SJCRH30 (cell line): ENCODE measurements at regions not wholly inside any gene's neighbourhood (a gene's known extent, or its start where the extent isn't known, plus 50 kb on each side); places are given as distances from the start of the nearest gene placed in this dataset.

Experiments
- DNase-seq, 2 experiments: peaks; one replicate each; pipeline ENCODE4 v3.0.0-alpha.2; 2015 to 2020
- H3K27ac ChIP-seq: fragments of 250-450 bp; sonication (Bioruptor Pico); 2 replicates; pipeline ENCODE4 v1.5.1; 2020; ENCODE audit warnings: mild to moderate bottlenecking, moderate library complexity
- H3K27me3 ChIP-seq: fragments of 250-450 bp; sonication (Bioruptor Pico); 2 replicates; pipeline ENCODE4 v1.5.1; 2020; ENCODE audit warnings: mild to moderate bottlenecking, moderate library complexity
- H3K36me3 ChIP-seq: fragments of 250-450 bp; sonication (Bioruptor Pico); 2 replicates; pipeline ENCODE4 v1.5.1; 2020; ENCODE audit warnings: mild to moderate bottlenecking, moderate library complexity
- H3K4me1 ChIP-seq: fragments of 250-450 bp; sonication (Bioruptor Pico); 2 replicates; pipeline ENCODE4 v1.5.1; 2020; ENCODE audit warnings: mild to moderate bottlenecking, moderate library complexity
- H3K4me3 ChIP-seq: fragments of 250-450 bp; sonication (Bioruptor Pico); 2 replicates; pipeline ENCODE4 v1.5.1; 2020; ENCODE audit warnings: mild to moderate bottlenecking, moderate library complexity
- H3K9me3 ChIP-seq: fragments of 250-450 bp; sonication (Bioruptor Pico); replicated peaks from 2 replicates; pipeline ENCODE4 v1.5.1; 2020; ENCODE audit warnings: mild to moderate bottlenecking, moderate library complexity

GRCh38 chr10:108307925-108308312 is 1143.4 kb upstream of the SORCS1 start:
- Histone ChIP-seq H3K4me3 (no peak overlapping the region), H3K27me3 (no peaks in the 10 kb centered on the region), H3K9me3 (no peaks in the 10 kb centered on the region; the same call in 1 of the 2 replicates), H3K36me3 (no peaks in the 10 kb centered on the region), H3K4me1 (no peaks in the 10 kb centered on the region), H3K27ac (no peak overlapping the region)
- DNase-seq: no peak

- no peaks in the 10 kb centered on the region for H3K36me3 ChIP-seq
- H3K27me3 ChIP-seq: no peaks in the 10 kb centered on the region
- H3K4me1 ChIP-seq: no peaks in the 10 kb centered on the region
- no peaks in the 10 kb centered on the region; the same call in 1 of the 2 replicates for H3K9me3 ChIP-seq
- H3K27ac ChIP-seq: no peak overlapping the region
- no peak overlapping the region for H3K4me3 ChIP-seq
- no peak for DNase-seq
Measured at GRCh38 chr10:108307250-108307924, 1142.9 kb upstream of the SORCS1 start.

DNA sequence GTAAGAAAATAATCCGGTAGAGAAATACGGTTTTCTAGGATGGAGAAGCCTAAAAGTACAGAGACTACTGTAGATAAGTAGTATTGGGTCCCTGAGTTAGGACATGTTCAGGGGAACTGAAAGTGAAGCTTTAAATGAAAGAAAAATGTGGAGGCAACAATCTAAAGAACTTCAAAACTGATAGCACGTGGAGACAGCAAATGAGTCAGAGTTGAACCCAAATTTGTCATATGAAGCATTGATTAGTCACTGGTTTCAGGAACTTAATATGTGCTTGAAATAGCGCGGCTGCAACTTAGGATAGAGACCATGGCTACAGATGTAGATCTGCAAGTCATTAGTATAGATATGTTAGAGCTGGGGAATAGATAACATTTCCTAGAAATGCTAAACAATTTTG is 1138.6 kb upstream of the SORCS1 start:
- Histone ChIP-seq H3K9me3 (no peaks in the 10 kb centered on the region), H3K4me1 (no peaks in the 10 kb centered on the region), H3K36me3 (no peaks in the 10 kb centered on the region), H3K27me3 (no peaks in the 10 kb centered on the region), H3K4me3 (no peak overlapping the region), H3K27ac (no peak overlapping the region)
- DNase-seq: no peak

GRCh38 chr10:108301002-108301401 is 1136.5 kb upstream of the SORCS1 start:
- no peak overlapping the region for H3K27ac ChIP-seq
- no peaks in the 10 kb centered on the region for H3K27me3 ChIP-seq
- no peak overlapping the region for H3K4me3 ChIP-seq
- DNase-seq: no peak
- no peaks in the 10 kb centered on the region for H3K4me1 ChIP-seq
- H3K9me3 ChIP-seq: no peaks in the 10 kb centered on the region; the same call in 1 of the 2 replicates
- no peaks in the 10 kb centered on the region for H3K36me3 ChIP-seq

- Histone ChIP-seq H3K27me3 (no peaks in the 10 kb centered on the region), H3K36me3 (no peaks in the 10 kb centered on the region), H3K27ac (no peak overlapping the region), H3K4me3 (no peak overlapping the region), H3K4me1 (peaks cover 11% of the 10 kb centered on the region), H3K9me3 (0 out of 2 replicates have a peak, but pooled peaks cover 1% of the 10 kb centered on the region)
- DNase-seq: no peak
Measured at GRCh38 chr10:108290823-108291222, 1126.3 kb upstream of the SORCS1 start.

DNA sequence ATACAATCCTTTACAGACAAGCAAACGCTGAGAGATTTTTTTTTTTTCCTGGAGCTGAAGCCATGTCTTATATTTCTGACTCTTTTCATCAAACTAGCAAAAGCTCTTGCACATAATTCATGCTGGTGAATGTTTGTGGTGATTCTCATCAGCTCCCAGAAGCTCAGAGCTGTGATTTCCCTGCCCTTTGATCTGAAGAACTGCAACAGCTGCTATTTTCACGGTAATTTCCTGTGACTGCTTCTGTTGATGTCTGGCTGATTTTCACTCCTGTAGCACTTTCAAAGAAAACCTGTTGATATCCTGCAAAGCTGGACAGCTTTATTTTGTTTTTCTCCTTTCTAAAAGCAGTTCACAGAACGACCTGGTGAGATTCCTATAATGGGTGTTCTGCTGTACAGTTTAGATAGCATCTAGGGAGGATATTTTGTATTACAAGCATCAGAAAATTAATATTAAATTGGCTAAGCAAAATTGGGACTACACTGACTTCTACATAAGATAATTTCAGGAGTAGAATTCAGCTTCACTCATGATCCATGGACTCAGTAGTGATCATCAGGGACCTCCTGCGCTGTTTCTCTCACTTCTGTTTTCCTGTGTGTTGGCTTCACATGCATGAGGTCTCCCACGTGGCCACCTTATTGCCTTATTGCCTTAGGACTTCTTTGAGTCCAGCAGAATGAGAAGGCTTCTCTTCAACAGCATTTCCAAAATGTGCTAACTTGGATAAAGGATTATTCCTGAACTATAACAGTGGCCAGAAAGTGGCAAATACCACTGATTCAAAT is 1111.6 kb upstream of the SORCS1 start:
- Histone ChIP-seq H3K27me3 (no peaks in the 10 kb centered on the region), H3K36me3 (no peaks in the 10 kb centered on the region), H3K27ac (peak overlapping the region; percentile 99), H3K9me3 (peaks cover 13% of the 10 kb centered on the region; the same call in 1 of the 2 replicates), H3K4me3 (no peak overlapping the region), H3K4me1 (peaks cover 33% of the 10 kb centered on the region)
- DNase-seq: peak; percentile 87 to 97

GRCh38 chr10:108260383-108260906 is 1095.9 kb upstream of the SORCS1 start:
- DNase-seq: no peak
- H3K27me3 ChIP-seq: no peaks in the 10 kb centered on the region

GRCh38 chr10:108254089-108254488 is 1089.6 kb upstream of the SORCS1 start:
- Histone ChIP-seq H3K4me1 (peaks cover 15% of the 10 kb centered on the region), H3K27ac (no peak overlapping the region), H3K9me3 (no peaks in the 10 kb centered on the region; the same call in 1 of the 2 replicates), H3K27me3 (no peaks in the 10 kb centered on the region), H3K4me3 (no peak overlapping the region), H3K36me3 (no peaks in the 10 kb centered on the region)
- no peak for DNase-seq

More at GRCh38 chr10:108260383-108260906, 1095.9 kb upstream of the SORCS1 start:
- Histone ChIP-seq H3K9me3 (no peaks in the 10 kb centered on the region), H3K4me3 (no peak overlapping the region), H3K4me1 (no peaks in the 10 kb centered on the region), H3K27ac (no peak overlapping the region), H3K36me3 (no peaks in the 10 kb centered on the region)

DNA sequence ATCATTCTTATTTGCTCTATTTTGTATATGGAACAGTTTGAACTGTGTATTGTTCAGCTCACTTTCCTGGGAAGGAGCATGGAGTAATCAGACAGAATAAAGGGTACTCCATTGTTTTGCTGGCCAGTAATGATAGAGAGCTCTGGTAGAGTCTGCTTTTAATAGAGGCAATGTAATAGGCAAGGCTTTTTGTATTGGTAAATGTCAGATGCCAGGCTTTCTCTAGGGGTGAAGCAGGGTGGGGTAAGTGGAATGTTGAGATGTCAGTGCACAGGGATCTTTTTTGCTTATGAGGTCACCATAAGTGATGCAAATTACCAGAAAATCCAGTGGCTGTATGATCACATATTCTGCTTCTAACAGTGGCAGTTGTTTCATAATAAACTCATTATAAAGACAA is 1088.3 kb upstream of the SORCS1 start:
- Histone ChIP-seq H3K4me1 (peaks cover 15% of the 10 kb centered on the region), H3K9me3 (peaks cover 6% of the 10 kb centered on the region; the same call in 1 of the 2 replicates), H3K27ac (no peak overlapping the region), H3K27me3 (no peaks in the 10 kb centered on the region), H3K4me3 (no peak overlapping the region), H3K36me3 (no peaks in the 10 kb centered on the region)
- no peak for DNase-seq

DNA sequence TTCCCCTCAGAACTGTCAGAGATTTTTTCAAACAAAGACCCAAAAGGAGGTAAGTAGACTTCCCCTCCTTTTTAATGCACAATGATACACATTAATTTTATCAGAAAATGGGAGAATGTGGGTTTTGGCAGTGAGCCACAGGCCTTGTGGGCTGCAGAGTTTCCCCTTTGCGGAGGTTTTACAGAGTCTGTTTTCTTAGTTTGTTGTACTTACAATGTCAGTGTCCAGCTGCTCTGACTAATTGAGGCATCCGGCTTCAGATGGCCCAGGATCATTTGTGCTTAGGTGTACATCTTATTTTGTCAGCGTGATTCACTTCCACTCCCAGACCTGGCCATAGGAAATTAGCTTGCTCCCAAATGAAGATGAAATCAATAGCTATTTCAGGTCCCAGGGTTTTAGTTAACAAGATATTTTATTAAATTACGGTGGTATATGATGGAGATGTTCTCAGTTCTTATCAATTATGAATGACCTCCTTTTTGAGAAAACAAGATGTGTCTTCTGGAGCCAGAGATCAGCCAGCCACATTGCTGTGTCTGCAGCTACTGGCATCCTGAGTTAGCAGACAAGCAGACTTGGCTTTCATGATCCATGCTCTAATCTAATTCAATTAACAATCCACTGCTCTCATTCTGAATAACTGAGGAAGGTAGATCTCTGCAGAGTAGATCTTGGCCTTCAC is 1086.6 kb upstream of the SORCS1 start:
- Histone ChIP-seq H3K4me1 (peaks cover 15% of the 10 kb centered on the region), H3K36me3 (no peaks in the 10 kb centered on the region), H3K9me3 (peaks cover 9% of the 10 kb centered on the region; the same call in 1 of the 2 replicates), H3K4me3 (no peak overlapping the region), H3K27me3 (no peaks in the 10 kb centered on the region), H3K27ac (peak overlapping the region; percentile 9; the same call in 1 of the 2 replicates)
- DNase-seq: peak; percentile 34 to 57

- H3K9me3 ChIP-seq: peaks cover 9% of the 10 kb centered on the region; the same call in 1 of the 2 replicates
- H3K36me3 ChIP-seq: no peaks in the 10 kb centered on the region
- no peak overlapping the region for H3K27ac ChIP-seq
- H3K27me3 ChIP-seq: no peaks in the 10 kb centered on the region
- H3K4me3 ChIP-seq: no peak overlapping the region
- DNase-seq: peak; percentile 11 to 17
- H3K4me1 ChIP-seq: peaks cover 15% of the 10 kb centered on the region
Measured at GRCh38 chr10:108249940-108250339, 1085.4 kb upstream of the SORCS1 start.

DNA sequence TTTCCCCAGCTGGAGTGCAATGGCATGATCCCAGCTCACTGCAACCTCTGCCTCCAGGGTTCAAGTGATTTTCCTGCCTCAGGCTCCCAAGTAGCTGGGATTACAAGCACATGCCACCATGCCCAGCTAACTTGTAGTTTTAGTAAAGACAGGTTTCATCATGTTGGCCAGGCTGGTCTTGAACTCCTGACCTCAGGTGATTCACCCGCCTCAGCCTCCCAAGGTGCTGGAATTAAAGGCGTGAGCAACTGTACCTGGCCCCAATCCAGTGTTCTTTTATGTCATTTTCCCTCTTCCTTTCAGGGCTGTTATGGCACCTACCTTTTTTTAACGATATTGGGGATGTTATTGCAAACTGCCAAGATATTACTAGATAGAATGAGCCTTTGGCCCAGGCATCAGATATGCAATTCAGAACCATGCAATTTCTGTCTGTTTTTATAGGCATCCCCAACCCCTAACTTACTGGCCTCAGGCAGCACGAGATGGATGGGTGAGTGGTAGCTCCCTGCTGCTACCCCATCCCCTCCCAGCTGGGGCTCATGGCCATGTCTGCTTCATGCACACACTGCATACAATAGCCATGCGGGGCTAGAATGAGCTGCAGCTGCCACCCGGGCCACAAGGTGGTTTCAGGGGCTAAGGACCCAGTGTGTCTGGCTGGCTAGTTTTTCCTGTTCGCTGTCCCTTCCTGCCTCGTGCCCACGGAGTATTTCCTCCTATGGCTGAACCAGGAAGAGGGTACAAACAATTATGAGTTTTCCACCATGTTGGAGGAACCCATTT is 1080.1 kb upstream of the SORCS1 start:
- Histone ChIP-seq H3K4me1 (no peaks in the 10 kb centered on the region), H3K9me3 (peaks cover 15% of the 10 kb centered on the region; the same call in 1 of the 2 replicates), H3K27ac (no peak overlapping the region), H3K36me3 (no peaks in the 10 kb centered on the region), H3K4me3 (no peak overlapping the region), H3K27me3 (no peaks in the 10 kb centered on the region)
- DNase-seq: no peak

DNA sequence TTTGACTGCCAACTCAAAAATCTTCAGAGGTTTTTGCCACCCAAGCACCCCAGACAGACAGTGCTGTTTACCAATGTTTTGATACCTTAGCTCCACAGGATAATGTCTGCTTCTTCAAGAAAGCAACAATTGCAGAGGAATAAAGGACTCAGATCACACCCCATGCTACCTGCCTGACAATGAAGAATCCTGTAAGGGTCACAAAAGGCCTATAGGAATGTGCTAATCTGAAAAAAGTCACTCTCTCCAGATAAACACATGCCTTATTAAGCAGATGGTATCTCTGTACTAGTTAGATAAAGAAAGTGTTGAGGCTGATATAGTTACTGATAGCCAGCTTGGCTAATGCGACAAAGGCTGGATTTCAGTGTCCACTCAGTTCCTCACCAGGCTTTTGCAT is 1076.7 kb upstream of the SORCS1 start:
- H3K9me3 ChIP-seq: peaks cover 7% of the 10 kb centered on the region; the same call in 1 of the 2 replicates
- DNase-seq: no peak
- H3K27ac ChIP-seq: no peak overlapping the region
- no peak overlapping the region for H3K4me3 ChIP-seq
- H3K36me3 ChIP-seq: no peaks in the 10 kb centered on the region
- no peaks in the 10 kb centered on the region for H3K4me1 ChIP-seq
- H3K27me3 ChIP-seq: no peaks in the 10 kb centered on the region

GRCh38 chr10:108238261-108238660 is 1073.8 kb upstream of the SORCS1 start:
- Histone ChIP-seq H3K27me3 (no peaks in the 10 kb centered on the region), H3K9me3 (peaks cover 2% of the 10 kb centered on the region; the same call in 1 of the 2 replicates), H3K4me1 (no peaks in the 10 kb centered on the region), H3K36me3 (no peaks in the 10 kb centered on the region), H3K4me3 (no peak overlapping the region), H3K27ac (no peak overlapping the region)
- no peak for DNase-seq
